ENCODE measurements at regions not wholly inside any gene's neighbourhood (a gene's known extent, or its start where the extent isn't known, plus 50 kb on each side); places are given as distances from the start of the nearest gene placed in this dataset.
A peak's percentile ranks its signal among the peaks of the same experiment; 100 is the strongest.

DNA sequence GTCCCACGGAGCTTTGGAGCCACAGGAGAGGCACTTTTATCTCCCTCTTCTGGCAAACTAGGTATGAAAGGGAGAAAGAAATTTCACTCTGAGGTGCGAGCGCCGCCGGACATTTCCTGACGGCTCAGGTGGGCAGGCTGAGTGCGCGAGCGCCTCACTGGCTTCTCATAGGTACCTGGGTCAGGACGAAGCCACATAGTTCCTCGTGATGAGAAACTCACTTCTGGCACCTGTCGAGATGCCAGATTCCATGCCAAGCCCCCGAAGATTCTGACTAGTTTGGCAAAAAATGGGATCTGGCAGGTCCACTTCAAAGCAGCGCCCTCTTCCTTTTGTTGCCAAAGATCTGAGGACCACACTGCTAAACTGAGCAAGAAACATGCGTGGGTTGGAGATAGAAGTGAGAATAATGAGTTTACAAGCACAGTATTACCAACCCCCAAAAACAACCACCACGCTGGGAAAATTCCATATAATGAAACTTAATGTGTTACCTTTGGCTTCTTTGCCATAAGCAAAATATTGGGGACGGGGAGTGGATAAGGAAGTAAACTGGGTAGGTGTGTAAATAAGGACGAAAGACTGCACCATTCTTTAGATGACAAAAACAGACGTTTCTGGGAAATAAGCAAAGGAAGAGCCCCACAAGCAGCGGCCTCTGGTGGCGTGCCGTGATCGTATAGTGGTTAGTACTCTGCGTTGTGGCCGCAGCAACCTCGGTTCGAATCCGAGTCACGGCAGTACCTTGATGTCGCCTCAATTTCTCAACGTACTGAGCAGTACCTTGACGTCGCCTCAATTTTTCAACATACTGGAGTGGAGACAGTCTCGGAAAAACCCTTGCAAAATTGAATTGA, 89.8 kb upstream of the PRSS16 start:
- peak overlapping the region; percentile 78 for H3K27ac Mint-ChIP-seq
- H3K4me3 Mint-ChIP-seq: peak overlapping the region; percentile 83
- no peaks in the 10 kb centered on the region for H3K27me3 Mint-ChIP-seq (ENCODE audit: low read depth)
- TF ChIP-seq CTCF (IDR thresholded peaks at IDR 0.05; ENCODE audit: unreplicated experiment): no peak
- H3K4me1 Mint-ChIP-seq: peaks cover 10% of the 10 kb centered on the region
- DNase-seq (ENCODE audit: low spot score in 2 of 2, unreplicated experiment in 2 of 2): peak in 1 of 2 experiments; percentile 68
- no peaks in the 10 kb centered on the region for H3K9me3 Mint-ChIP-seq
- no peaks in the 10 kb centered on the region for H3K36me3 Mint-ChIP-seq

DNA sequence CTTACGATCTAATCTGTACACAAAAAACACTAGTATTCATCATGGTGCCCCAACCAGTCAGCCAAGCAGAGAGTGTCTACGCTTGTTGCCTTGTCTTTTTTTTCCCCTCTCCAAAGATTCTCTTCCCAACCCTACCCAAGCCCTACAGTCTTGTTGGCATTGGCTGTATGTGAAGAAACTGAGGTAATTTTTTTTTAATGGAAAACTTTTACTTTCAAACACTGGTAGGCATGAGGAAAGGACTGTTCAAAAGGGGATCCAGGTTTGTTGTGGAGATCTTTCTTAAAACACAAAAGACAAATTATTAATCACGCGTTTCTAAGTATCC, 89.2 kb upstream of the PRSS16 start:
- Mint-ChIP-seq H3K4me1 (peaks cover 10% of the 10 kb centered on the region), H3K9me3 (no peaks in the 10 kb centered on the region), H3K27me3 (ENCODE audit: low read depth) (no peaks in the 10 kb centered on the region), H3K4me3 (peak overlapping the region; percentile 83), H3K36me3 (no peaks in the 10 kb centered on the region), H3K27ac (peak overlapping the region; percentile 78)
- no peak for TF ChIP-seq CTCF (IDR thresholded peaks at IDR 0.05; ENCODE audit: unreplicated experiment)
- DNase-seq (ENCODE audit: low spot score in 2 of 2, unreplicated experiment in 2 of 2): no peak

- no peak for TF ChIP-seq CTCF (IDR thresholded peaks at IDR 0.05; ENCODE audit: unreplicated experiment)
- H3K9me3 Mint-ChIP-seq: no peaks in the 10 kb centered on the region
- no peaks in the 10 kb centered on the region for H3K36me3 Mint-ChIP-seq
- DNase-seq (ENCODE audit: low spot score in 2 of 2, unreplicated experiment in 2 of 2): no peak
- H3K27me3 Mint-ChIP-seq (ENCODE audit: low read depth): no peaks in the 10 kb centered on the region
- no peak overlapping the region for H3K27ac Mint-ChIP-seq
- peaks cover 10% of the 10 kb centered on the region for H3K4me1 Mint-ChIP-seq
- H3K4me3 Mint-ChIP-seq: no peak overlapping the region
These were observed 87.8 kb upstream of the PRSS16 start for GRCh38 chr6:27159725-27160124.

GRCh38 chr6:27161115-27161514, 86.4 kb upstream of the PRSS16 start:
- Mint-ChIP-seq H3K27ac (no peak overlapping the region), H3K4me3 (no peak overlapping the region), H3K27me3 (ENCODE audit: low read depth) (no peaks in the 10 kb centered on the region), H3K36me3 (no peaks in the 10 kb centered on the region), H3K4me1 (peaks cover 10% of the 10 kb centered on the region), H3K9me3 (no peaks in the 10 kb centered on the region)
- TF ChIP-seq CTCF (IDR thresholded peaks at IDR 0.05; ENCODE audit: unreplicated experiment): no peak
- DNase-seq (ENCODE audit: low spot score in 2 of 2, unreplicated experiment in 2 of 2): no peak

DNA sequence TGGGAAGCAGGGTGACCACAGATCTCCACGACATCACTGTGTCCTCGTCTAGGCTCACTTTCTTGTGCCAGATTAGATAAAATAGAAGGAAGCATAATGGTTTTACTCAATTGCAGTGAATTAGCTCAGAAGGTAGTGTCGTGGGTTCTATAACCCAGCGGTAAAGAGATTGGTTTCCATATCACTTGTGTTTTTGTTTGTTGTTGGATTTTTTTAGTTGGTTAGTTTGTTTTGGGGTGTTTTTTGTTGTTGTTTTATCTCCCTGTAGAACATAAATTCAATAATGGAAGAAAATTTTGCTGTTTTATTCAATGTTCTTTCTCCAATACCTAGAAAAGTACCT, 85.9 kb upstream of the PRSS16 start:
- Mint-ChIP-seq H3K4me1 (peaks cover 9% of the 10 kb centered on the region), H3K27ac (no peak overlapping the region), H3K27me3 (ENCODE audit: low read depth) (no peaks in the 10 kb centered on the region), H3K36me3 (no peaks in the 10 kb centered on the region), H3K9me3 (no peaks in the 10 kb centered on the region), H3K4me3 (no peak overlapping the region)
- no peak for TF ChIP-seq CTCF (IDR thresholded peaks at IDR 0.05; ENCODE audit: unreplicated experiment)
- DNase-seq (ENCODE audit: low spot score in 2 of 2, unreplicated experiment in 2 of 2): no peak
